ENCODE measurements at regions not wholly inside any gene's neighbourhood (a gene's known extent, or its start where the extent isn't known, plus 50 kb on each side); places are given as distances from the start of the nearest gene placed in this dataset.

- no peak overlapping the region for H3K27ac ChIP-seq
- H3K36me3 ChIP-seq (ENCODE audit: low read depth) = no peaks in the 10 kb centered on the region
- no peak for DNase-seq
- intact Hi-C loops (cut with micrococcal nuclease; ENCODE audit: unreplicated experiment) = no loop called here
- H3K9me3 ChIP-seq (ENCODE audit: insufficient read depth, low read depth) = no peaks in the 10 kb centered on the region
- no peak overlapping the region for H3K4me2 ChIP-seq
- CTCF ChIA-PET = no interaction called here
- H3K27me3 ChIP-seq (ENCODE audit: insufficient read depth, low read depth) = no peaks in the 10 kb centered on the region
- H4K20me1 ChIP-seq (ENCODE audit: insufficient read depth) = no peaks in the 10 kb centered on the region
- H3F3A ChIP-seq (ENCODE audit: insufficient read depth, low read depth) = peaks cover 7% of the 10 kb centered on the region; the same call in 1 of the 2 replicates
- H3K9me2 ChIP-seq (ENCODE audit: insufficient read depth) = no peaks in the 10 kb centered on the region
- TF ChIP-seq CTCF (conservative IDR thresholded peaks at IDR 0.05) (no peak), EZH2 (IDR thresholded peaks at IDR 0.05; ENCODE audit: low read depth) (no peak)
- H3K4me1 ChIP-seq (replicated peaks; ENCODE audit: insufficient read depth) = no peaks in the 10 kb centered on the region
- POLR2A ChIA-PET (ENCODE audit: unreplicated experiment) = no interaction called here
- BruUV-seq (replicated peaks) = no TSS peak
- no peak overlapping the region for H3K4me3 ChIP-seq
- H3K79me2 ChIP-seq (ENCODE audit: low read depth) = no peaks in the 10 kb centered on the region
- no peak overlapping the region for H2AFZ ChIP-seq
These were observed 73.4 kb upstream of the PRR23C start for GRCh38 chr3:139117883-139118760.

GRCh38 chr3:139118835-139119234 lies 74.1 kb upstream of the PRR23C start:
- no peaks in the 10 kb centered on the region for H4K20me1 ChIP-seq (ENCODE audit: insufficient read depth)
- no peak overlapping the region for H3K4me2 ChIP-seq
- CTCF ChIA-PET = no interaction called here
- H3K27me3 ChIP-seq (ENCODE audit: insufficient read depth, low read depth) = no peaks in the 10 kb centered on the region
- no peaks in the 10 kb centered on the region for H3K36me3 ChIP-seq (ENCODE audit: low read depth)
- BruUV-seq (replicated peaks) = no TSS peak
- no peaks in the 10 kb centered on the region for H3K9me3 ChIP-seq (ENCODE audit: insufficient read depth, low read depth)
- H3K9me2 ChIP-seq (ENCODE audit: insufficient read depth) = no peaks in the 10 kb centered on the region
- H3F3A ChIP-seq (ENCODE audit: insufficient read depth, low read depth) = peaks cover 7% of the 10 kb centered on the region; the same call in 1 of the 2 replicates
- H3K4me1 ChIP-seq (replicated peaks; ENCODE audit: insufficient read depth) = no peaks in the 10 kb centered on the region
- DNase-seq = no peak
- H2AFZ ChIP-seq = no peak overlapping the region
- H3K27ac ChIP-seq = no peak overlapping the region
- H3K4me3 ChIP-seq = no peak overlapping the region
- no peaks in the 10 kb centered on the region for H3K79me2 ChIP-seq (ENCODE audit: low read depth)
- POLR2A ChIA-PET (ENCODE audit: unreplicated experiment) = no interaction called here
- TF ChIP-seq EZH2 (IDR thresholded peaks at IDR 0.05; ENCODE audit: low read depth) (no peak), CTCF (conservative IDR thresholded peaks at IDR 0.05) (no peak)
- intact Hi-C loops (cut with micrococcal nuclease; ENCODE audit: unreplicated experiment) = no loop called here

GRCh38 chr3:139119331-139120025 lies 74.8 kb upstream of the PRR23C start:
- Histone ChIP-seq H4K20me1 (ENCODE audit: insufficient read depth) (no peaks in the 10 kb centered on the region), H3K9me3 (ENCODE audit: insufficient read depth, low read depth) (no peaks in the 10 kb centered on the region), H3K36me3 (ENCODE audit: low read depth) (no peaks in the 10 kb centered on the region), H3K79me2 (ENCODE audit: low read depth) (no peaks in the 10 kb centered on the region), H3K4me1 (replicated peaks; ENCODE audit: insufficient read depth) (no peaks in the 10 kb centered on the region), H3K4me3 (no peak overlapping the region), H3K9me2 (ENCODE audit: insufficient read depth) (no peaks in the 10 kb centered on the region), H3K4me2 (no peak overlapping the region), H3K27me3 (ENCODE audit: insufficient read depth, low read depth) (no peaks in the 10 kb centered on the region), H2AFZ (no peak overlapping the region), H3K27ac (no peak overlapping the region), H3F3A (ENCODE audit: insufficient read depth, low read depth) (peaks cover 7% of the 10 kb centered on the region; the same call in 1 of the 2 replicates)
- ChIA-PET POLR2A (ENCODE audit: unreplicated experiment) (no interaction called here), CTCF (interaction anchor here (0.5 kb wide), 1 partner anchor 8 kb away, joined by 4 read pairs; no protein-coding TSS in a partner anchor)
- no peak for DNase-seq
- no TSS peak for BruUV-seq (replicated peaks)
- intact Hi-C loops (cut with micrococcal nuclease; ENCODE audit: unreplicated experiment) = no loop called here
- TF ChIP-seq EZH2 (IDR thresholded peaks at IDR 0.05; ENCODE audit: low read depth) (no peak), CTCF (conservative IDR thresholded peaks at IDR 0.05) (no peak)

Measured in PC-9 (cell line).